SIG-M5 treated with dmso at 0.1 percent for 504 hours (cell line): ENCODE measurements at regions not wholly inside any gene's neighbourhood (a gene's known extent, or its start where the extent isn't known, plus 50 kb on each side); places are given as distances from the start of the nearest gene placed in this dataset.

Experiments
- DNase-seq: peaks from one replicate; lab custom pipeline; 2025; ENCODE audit not compliant: unreplicated experiment; lab: John Stamatoyannopoulos, UW

DNA sequence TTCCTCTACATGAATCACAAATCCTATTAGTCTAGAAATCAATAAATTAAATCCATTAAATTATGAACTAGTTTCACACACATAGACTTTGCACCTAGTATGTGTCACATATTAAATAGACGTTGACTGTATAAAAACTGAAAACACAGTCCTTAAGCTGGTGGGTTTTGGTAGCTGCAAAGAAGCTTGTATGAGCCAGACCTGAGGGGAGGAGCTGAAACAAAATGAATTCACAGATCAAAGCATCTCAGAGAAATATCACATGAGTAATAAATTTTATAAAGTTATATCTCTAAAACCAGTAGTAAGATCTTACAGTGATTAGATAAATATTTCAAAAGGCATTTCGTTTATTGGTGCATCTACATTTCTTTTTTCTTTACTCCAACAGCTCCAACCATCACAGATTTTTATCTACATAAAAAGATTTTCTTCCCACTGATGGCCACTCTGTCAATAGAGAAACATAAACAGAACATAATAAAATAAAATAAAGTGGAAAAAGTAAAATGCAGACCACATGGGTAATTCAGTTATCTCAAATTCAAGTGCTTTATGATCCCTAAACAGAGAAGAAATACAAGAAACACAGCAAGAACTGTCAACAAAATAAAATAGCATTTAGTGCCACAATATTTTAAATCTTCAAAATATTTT lies 420.0 kb upstream of the CYRIA start:
- DNase-seq, result no peak

DNA sequence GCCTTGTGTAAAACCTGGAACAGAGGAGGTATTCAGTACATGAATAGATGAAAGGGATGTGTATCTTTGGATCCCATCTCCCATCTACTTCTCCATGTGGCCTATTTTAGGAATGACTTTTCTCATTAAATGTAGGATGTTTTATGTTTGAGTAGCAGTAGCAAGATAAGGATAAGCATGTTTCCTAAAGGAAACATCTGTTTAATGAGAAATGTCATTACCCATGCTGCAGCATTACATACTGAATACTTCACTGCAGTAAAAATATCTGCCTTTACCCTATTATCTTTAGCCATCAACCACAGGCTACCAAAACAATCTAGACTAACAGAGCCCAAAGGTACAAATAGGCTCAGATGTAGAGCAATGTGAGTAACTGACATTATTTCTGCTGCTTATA lies 419.2 kb upstream of the CYRIA start:
- no peak for DNase-seq

DNA sequence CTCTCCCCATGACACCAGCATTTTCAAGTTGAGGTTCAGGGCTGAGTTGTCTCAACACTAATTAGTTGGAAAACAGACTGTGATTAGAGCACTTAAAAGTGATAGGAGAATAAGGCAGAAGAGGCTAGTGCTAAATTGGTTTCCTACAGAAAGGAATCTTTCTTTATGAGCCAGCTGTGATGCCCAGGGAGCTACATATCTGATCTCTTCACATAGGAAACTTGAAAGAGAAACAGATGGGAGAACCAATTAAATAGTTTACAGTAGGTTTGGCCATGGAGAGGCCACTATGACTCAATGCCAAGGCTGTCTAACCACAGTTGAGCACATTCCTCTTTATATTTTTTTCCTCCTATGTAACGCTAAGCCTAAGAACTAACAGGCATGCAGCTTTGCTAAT lies 418.3 kb upstream of the CYRIA start:
- DNase-seq, result no peak

- no peak for DNase-seq
Observed at GRCh38 chr2:17079262-17079661, 413.6 kb upstream of the CYRIA start.

DNA sequence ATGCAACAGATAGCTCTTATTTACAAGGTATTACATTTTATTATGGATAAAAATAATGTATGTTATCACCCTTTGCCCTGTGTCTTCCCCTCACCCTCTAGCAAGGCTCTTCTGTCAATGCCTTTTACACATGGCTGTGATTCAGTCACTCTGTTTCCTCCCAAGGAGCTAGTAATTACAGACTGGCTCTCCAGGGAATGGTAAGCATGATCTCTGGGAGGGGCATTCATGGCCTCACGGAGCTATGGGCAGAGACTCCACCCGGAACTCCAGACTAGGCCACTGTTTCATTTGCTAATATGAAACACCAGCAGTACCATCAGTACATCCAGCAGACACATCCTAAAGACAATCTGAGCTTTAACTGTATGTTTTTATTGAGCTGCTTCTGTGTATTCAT lies 410.9 kb upstream of the CYRIA start:
- no peak for DNase-seq

DNA sequence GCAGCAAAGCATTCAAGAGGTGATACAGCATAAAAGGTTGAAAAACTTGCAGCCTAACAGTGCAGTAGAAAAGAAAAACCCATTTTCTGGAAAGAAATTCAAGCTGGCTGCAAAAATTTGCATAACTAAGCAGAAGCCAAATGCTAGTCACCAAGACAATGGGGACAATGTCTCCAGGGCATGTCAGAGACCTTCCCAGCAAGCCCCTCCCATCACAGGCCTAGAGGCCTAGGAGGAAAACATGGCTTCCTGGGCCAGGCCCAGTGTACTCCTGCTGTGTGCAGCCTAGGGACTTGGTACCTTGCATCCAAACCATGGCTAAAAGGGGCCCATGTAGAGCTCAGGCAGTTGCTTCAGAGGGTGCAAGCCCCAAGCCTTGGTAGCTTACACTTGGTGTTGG lies 405.1 kb upstream of the CYRIA start:
- DNase-seq, result no peak

- no peak for DNase-seq
Observed at GRCh38 chr2:17069564-17069963, 403.9 kb upstream of the CYRIA start.

DNA sequence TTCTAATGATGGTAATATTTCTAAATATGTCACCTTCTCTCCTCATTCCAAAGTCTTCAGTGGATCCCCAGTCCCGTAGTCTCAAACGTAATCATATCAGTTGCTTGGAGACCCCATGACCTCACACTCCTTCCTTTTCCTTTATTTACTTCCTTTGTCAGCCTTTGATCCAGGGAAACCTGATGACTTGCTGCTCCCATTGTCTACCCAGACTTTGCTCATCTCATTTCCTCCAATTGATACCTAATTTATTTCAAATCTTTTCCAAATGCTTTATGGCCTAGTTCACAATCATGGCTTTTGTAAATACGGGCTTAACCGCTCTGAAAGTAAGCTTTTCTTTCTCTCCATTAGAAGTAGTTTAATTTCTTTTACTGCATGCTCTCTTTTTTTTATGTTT lies 402.4 kb upstream of the CYRIA start:
- DNase-seq, result no peak

DNA sequence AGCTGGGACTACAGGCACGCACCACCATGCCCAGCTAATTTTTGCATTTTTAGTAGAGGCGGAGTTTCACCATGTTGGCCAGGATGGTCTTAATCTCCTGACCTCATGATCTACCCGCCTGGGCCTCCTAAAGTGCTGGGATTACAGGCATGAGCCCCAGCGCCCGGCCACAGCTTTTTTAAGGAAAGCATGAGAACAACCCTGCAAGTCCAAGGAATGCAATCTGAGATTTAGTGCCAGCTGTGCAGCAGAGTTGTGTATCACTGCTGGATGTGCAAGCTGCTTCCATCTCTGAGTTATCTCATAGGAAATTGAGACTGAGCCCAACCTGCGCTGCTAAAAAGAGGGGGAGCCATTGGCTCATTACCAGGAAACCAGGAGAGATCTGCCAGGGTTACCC lies 399.9 kb upstream of the CYRIA start:
- no peak for DNase-seq

DNA sequence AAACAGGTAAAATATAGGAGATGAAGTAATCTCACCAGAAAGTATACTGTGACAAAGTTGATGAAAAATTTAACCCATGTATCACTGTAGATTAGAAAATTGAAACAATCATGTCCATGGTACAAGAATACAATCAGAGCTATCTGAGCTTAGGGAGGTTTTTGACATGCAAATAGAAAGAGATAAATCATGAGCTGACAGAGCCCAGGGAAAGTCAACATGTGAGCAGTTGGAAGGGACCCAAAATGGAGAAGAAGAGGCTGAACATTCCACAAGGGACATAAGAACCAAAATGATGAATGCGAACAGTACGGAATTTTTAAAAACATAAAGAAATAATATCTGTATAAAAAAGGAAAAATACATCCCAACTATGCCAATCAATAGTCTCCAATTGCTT lies 395.4 kb upstream of the CYRIA start:
- no peak for DNase-seq

DNA sequence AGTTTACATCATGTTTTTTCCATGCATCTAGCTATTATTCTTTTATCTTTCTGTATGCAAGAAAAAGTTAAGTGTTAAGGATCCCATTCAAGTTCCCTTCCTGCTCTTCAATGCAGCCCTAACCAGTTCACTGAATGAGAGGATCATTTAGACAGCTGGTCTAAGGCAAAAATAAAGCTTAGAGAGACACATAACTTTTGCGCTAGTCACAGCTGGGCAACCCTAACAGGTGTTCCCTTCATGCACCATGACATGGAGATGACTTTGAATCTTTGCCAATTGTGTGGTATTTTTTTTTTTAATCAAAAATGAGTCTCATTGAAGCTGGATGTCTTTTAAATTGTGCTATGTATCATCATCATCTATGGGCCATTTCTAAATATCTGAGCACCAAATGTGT lies 393.8 kb upstream of the CYRIA start:
- no peak for DNase-seq

DNA sequence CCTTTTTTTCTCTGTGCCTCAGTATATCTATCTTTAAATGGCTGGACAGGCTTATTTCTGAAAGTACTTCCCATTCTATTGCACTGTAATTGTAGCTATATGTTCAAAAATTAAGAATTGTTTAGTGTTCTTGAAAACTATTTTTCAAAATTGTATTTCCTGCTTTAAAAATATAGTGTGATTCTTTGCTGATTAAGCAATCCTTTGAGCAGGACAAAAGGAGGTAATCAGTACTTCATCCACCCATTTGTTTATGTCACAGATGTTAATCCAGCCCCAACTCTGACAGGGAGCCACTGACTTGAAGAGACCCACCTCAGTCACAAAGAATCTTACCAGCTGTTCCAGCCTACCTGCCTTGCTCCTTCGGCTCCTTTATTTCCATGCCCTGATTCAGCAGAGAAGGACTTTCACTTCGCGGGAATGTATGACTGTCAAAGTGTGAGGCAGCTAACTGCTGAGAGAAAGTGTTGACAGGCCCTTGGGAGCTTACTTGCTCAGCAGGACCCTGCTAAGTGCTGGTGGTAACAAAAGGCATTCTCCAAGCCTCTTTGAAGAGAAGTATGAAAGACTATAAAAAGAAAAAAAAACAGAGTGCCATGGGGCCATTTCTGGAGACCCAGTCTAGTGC lies 393.3 kb upstream of the CYRIA start:
- no peak for DNase-seq

DNA sequence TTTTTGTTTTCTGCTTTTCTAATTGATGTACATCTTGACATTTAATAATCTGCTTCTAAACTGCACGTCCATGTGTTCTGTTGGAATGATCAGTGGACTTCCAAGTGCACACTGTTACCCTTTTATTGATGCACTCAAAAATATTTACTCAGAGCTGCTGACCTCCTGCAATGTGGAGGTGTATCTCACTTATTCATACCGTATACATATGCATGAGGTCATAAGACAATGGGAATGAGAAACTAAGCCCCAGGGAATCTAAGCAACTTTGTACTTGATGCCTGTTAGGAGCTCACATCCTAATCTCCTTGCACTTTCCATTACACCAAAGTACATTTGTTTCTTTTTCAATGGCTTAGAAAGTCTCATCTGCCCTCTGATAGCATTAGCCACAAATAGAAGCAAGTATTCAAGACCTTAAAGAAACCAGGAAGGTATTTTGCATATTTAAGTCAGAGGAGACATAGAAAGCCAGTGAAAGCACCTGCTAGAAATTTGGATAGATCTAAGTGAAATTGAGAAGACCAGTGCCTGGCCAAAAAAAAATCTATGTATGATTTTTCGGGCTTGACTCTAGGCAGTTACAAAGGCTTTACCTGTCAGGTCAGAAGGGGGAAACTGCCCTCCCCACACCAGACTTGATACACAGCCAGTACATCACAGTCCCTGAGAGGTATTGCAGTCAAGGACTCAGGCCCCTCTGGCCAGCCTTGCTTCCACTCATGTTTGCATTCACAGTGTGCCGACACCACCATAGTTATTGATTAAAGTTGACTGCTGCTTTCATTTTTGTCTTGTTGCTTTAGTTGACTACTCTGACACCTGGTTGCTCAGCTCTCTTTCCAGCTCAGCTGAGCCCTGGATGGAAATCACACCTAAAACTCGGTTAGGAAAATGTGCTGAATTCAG lies 391.7 kb upstream of the CYRIA start:
- no peak for DNase-seq

DNA sequence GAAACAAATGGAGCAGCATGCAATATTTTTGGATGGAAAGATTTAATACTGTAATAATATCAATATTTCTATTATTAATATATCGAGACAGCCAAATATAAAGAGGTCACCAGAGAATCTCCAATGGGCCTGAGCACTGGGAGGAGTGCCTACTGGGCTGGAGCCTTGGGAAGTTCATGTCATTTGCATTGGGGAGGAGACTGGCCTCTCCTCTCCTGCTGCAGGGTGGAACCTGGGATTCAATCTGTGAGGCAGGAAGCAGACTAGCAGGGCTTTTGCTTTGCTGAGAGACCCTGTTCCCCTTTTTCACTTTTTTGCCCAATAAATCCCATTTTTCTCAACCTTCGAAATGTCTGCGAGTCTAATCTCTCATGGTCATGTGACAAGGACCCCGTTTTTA lies 390.6 kb upstream of the CYRIA start:
- no peak for DNase-seq

DNA sequence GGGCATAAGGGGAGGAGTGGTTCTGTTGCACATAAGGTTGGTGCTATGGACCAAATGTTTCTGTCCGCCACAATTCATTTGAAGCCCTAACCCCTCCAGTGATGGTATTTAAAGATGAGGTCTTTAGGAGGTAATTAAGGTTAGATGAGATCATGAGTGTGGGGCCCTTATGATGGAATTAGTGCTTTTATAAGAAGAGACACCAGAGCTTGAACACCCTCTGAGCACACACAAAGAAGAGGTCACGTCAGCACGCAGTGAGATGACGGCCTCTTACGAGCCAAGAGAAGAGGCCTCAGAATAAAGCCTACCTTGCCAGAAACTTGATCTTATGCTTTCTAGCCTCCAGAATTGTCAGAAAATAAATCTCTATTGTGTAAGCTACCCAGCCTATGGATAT lies 386.4 kb upstream of the CYRIA start:
- no peak for DNase-seq

DNA sequence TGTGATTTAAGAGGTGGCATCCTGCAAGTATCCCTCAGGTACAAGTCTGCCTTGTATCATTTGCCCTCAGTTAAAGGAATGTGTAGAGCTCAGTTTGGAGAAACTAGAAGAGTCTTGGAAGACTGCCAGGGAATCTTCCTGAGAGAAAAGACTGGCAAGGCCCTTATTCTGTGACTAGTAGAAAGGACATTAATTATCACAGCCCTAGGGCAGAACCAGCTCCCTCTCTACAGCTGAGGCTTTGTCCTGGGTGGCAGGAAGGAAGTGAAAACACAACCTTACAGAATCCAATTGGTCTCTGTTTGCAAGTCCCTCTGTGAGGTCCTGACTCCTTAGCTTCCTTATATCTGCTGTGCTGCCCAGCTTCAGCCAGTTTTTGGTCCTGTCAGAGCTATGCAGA lies 385.9 kb upstream of the CYRIA start:
- no peak for DNase-seq

DNA sequence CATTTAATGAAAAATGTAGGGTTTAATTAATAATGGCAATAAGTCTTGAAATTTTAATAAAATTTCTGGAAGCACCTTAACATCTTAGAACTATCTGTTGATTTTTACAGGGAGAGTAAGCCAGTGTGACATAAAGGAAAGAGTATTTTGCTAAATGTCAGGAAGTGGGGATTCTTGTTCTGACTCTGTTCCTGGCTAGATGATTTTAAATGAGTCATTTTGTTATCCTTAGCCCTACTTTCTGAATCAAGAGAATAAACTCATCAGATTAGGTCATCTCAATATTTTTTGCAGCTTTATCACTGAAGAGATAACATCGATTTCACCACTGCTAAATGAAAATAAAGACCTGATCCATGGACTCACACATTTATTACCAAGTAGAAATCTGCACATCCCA lies 377.5 kb upstream of the CYRIA start:
- no peak for DNase-seq

DNA sequence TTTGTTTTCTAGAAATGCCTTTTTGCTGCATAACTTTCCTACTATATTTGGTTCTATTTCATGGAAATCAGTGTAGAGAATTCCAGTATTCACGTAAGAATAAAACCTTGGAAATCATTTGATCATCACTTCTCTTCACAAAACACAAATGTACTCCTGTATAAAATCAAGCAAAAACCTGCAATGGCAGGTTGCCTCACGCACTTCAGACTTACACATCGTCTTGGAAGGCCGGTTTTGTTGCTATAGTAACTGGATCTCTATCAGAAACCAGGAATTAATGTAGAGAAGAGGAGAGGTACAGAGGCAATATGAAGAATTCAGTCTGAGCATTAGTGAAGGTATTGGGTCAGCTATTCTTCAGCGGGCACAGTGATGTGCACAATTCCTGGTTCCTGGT lies 370.7 kb upstream of the CYRIA start:
- no peak for DNase-seq

- no peak for DNase-seq
Observed at GRCh38 chr2:17035010-17035409, 369.4 kb upstream of the CYRIA start.

- DNase-seq, result no peak
Observed at GRCh38 chr2:17030047-17030446, 364.4 kb upstream of the CYRIA start.

GRCh38 chr2:17012297-17012696 lies 346.7 kb upstream of the CYRIA start:
- DNase-seq, result no peak

DNA sequence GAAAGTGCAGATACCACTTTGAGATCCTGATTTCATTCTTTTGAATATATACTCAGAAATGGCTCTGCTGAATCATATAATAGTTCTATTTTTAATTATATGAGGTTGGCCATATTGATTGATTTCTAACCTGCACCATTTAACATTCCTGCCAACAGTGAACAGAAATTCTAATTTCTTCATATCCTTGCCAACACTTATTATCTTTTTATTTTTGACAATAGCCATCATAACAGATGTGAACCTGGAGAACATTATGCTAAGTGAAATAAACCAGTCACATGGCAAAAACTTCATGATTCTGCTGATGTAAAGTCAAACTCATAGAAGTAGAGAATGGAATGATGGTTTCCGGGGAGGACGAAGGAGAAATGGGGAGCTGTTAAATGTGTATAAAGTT lies 344.5 kb upstream of the CYRIA start:
- DNase-seq, result no peak
